ENCODE measurements at regions not wholly inside any gene's neighbourhood (a gene's known extent, or its start where the extent isn't known, plus 50 kb on each side); places are given as distances from the start of the nearest gene placed in this dataset.

DNA sequence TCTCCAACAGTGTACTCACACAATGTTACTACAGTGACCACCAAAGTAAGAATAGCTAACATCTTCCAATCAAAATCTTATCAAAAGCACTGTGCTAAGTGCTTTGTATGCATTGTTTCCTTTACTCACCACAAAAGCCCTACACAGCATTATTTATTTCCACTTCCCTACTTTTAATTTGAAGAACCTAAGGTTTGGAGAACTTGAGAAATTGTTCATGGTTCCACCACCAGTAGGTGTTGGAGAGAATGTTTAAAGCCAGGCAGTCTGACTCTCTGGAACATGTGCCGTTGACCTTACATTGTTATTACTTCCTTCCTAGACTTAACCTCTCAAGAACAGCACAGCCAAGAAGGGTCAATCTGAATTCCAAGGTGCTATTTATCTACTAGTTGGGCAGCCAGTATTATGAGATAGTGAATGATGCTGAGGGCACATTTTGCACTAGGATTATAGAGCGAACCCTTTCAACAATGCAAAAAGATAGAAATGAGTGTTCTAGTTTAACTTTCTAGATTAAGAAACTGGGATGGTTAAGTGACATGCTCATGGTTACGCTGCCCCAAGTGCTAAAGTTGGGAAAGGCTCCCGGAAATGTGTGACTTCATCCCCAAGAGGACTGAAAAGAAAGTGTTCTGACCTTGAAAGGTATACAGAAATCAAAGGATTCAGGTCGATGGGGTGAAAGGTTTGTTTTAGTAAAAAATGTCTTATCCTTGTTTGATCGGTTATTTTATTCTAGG, 55.2 kb upstream of the FAM136A start:
- TF ChIP-seq, protein P1, sequence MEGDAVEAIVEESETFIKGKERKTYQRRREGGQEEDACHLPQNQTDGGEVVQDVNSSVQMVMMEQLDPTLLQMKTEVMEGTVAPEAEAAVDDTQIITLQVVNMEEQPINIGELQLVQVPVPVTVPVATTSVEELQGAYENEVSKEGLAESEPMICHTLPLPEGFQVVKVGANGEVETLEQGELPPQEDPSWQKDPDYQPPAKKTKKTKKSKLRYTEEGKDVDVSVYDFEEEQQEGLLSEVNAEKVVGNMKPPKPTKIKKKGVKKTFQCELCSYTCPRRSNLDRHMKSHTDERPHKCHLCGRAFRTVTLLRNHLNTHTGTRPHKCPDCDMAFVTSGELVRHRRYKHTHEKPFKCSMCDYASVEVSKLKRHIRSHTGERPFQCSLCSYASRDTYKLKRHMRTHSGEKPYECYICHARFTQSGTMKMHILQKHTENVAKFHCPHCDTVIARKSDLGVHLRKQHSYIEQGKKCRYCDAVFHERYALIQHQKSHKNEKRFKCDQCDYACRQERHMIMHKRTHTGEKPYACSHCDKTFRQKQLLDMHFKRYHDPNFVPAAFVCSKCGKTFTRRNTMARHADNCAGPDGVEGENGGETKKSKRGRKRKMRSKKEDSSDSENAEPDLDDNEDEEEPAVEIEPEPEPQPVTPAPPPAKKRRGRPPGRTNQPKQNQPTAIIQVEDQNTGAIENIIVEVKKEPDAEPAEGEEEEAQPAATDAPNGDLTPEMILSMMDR (conservative IDR thresholded peaks at IDR 0.05; ENCODE audit: low read depth, low read length): no peak

DNA sequence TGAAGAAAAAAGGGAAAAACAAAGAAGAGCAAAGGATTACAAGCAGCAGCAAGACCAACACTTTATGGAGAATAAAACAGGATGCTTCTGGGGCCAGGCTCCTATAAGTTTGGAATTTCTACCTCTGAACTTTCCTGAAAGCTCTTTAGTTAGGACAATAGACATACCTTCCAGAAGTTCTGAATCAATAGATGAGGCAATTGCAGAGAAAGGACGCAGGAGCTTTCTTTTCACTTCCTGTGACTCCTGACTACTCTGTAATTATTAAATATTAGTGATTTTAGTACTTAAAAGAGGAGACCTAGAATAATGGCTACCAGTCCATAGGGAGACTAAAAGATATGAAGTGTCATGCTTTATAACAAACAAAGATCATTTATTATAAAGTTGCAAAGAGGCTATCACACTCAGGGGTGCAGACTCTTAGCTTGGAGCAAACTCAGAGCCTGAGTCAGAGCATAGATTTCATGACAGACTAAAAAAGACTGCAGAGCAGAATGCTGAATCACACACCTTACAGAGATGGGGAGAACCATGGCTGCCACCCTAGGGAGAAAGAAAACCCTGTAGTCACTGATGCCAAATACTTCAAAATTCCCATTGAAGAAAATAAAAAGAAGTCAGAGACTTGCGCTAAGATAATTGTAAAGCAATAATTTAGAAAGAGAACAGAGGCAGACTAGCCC, 52.5 kb upstream of the FAM136A start:
- no peak overlapping the region for H3K4me3 ChIP-seq (ENCODE audit: low read depth, low read length)
- TF ChIP-seq, protein P1 (conservative IDR thresholded peaks at IDR 0.05; ENCODE audit: low read depth, low read length): no peak
- DNase-seq (ENCODE audit: low read depth): no peak

More for the DNA sequence above, 55.2 kb upstream of the FAM136A start:
- no peak overlapping the region for H3K4me3 ChIP-seq (ENCODE audit: low read depth, low read length)
- no peak for DNase-seq (ENCODE audit: low read depth)
